ENCODE measurements at regions not wholly inside any gene's neighbourhood (a gene's known extent, or its start where the extent isn't known, plus 50 kb on each side); places are given as distances from the start of the nearest gene placed in this dataset.

- intact Hi-C loops (cut with micrococcal nuclease; ENCODE audit: unreplicated experiment) (no loop called here), in situ Hi-C loops (cut with MboI) (no loop called here)
- ChIA-PET RAD21 (ENCODE audit: unreplicated experiment) (interaction anchor here (0.7 kb wide), 1 partner anchor 15 kb away, joined by 3 read pairs; no protein-coding TSS in a partner anchor), CTCF (interaction anchor here (1.1 to 1.7 kb wide), 2 partner anchors 125 to 130 kb away, joined by 3 to 6 read pairs; no protein-coding TSS in a partner anchor), POLR2A (interaction anchor here (0.6 kb wide), 1 partner anchor 26 kb away, joined by 9 read pairs; no protein-coding TSS in a partner anchor), SMC1A (ENCODE audit: uncharacterized antibody, unreplicated experiment) (no interaction called here)
- no TSS peak for BruUV-seq (replicated peaks)
- Histone ChIP-seq H3K4me1 (ENCODE audit: control insufficient read depth, insufficient read depth, low read length) (peaks cover 4% of the 10 kb centered on the region; the same call in 1 of the 2 replicates), H3K27ac (ENCODE audit: control insufficient read depth, insufficient read depth) (no peak overlapping the region), H3K9me3 (replicated peaks; ENCODE audit: control insufficient read depth, insufficient read depth, low read length) (no peaks in the 10 kb centered on the region; the same call in 2 of the 3 replicates), H3K4me3 (no peak overlapping the region), H3K36me3 (ENCODE audit: control insufficient read depth in 2 of 2, insufficient read depth in 2 of 2, low read length in 1 of 2) (no peaks in the 10 kb centered on the region), H3K79me2 (ENCODE audit: control insufficient read depth, insufficient read depth, low read length) (no peaks in the 10 kb centered on the region), H3K4me2 (ENCODE audit: control insufficient read depth, insufficient read depth) (no peak overlapping the region), H3K9ac (ENCODE audit: control insufficient read depth, insufficient read depth, low read length) (no peak overlapping the region), H3K27me3 (replicated peaks in 1 of 2; ENCODE audit: control insufficient read depth in 2 of 2, insufficient read depth in 2 of 2, low read length in 1 of 2) (peaks cover 0 to 2% of the 10 kb centered on the region in 2 experiments; a peak in 2 of 4 replicates), H2AFZ (ENCODE audit: control insufficient read depth, low read depth, low read length) (no peak overlapping the region), H4K20me1 (ENCODE audit: control insufficient read depth, insufficient read depth) (no peaks in the 10 kb centered on the region)
- DNase-seq (ENCODE audit: low read depth, low spot score) = no peak
- FAIRE-seq = no peak
- 80% methylated on average over 8 of the region's 8 CpGs for WGBS (ENCODE audit: insufficient coverage, insufficient replicate concordance, low lambda C conversion rate, missing lambda C conversion rate)
- no peak for ATAC-seq
- no peak for TF ChIP-seq ESRRA (IDR thresholded peaks at IDR 0.05; ENCODE audit: low read length)
- no peak for TF ChIP-seq EZH2 (IDR thresholded peaks at IDR 0.05; ENCODE audit: borderline replicate concordance, control insufficient read depth, low read depth, low read length)
- TF ChIP-seq RB1 (IDR thresholded peaks at IDR 0.05; ENCODE audit: borderline replicate concordance) = no peak
- TF ChIP-seq, protein P1, sequence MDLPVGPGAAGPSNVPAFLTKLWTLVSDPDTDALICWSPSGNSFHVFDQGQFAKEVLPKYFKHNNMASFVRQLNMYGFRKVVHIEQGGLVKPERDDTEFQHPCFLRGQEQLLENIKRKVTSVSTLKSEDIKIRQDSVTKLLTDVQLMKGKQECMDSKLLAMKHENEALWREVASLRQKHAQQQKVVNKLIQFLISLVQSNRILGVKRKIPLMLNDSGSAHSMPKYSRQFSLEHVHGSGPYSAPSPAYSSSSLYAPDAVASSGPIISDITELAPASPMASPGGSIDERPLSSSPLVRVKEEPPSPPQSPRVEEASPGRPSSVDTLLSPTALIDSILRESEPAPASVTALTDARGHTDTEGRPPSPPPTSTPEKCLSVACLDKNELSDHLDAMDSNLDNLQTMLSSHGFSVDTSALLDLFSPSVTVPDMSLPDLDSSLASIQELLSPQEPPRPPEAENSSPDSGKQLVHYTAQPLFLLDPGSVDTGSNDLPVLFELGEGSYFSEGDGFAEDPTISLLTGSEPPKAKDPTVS (IDR thresholded peaks at IDR 0.05; ENCODE audit: low read depth, low read length) = no peak
- TF ChIP-seq, protein P2, sequence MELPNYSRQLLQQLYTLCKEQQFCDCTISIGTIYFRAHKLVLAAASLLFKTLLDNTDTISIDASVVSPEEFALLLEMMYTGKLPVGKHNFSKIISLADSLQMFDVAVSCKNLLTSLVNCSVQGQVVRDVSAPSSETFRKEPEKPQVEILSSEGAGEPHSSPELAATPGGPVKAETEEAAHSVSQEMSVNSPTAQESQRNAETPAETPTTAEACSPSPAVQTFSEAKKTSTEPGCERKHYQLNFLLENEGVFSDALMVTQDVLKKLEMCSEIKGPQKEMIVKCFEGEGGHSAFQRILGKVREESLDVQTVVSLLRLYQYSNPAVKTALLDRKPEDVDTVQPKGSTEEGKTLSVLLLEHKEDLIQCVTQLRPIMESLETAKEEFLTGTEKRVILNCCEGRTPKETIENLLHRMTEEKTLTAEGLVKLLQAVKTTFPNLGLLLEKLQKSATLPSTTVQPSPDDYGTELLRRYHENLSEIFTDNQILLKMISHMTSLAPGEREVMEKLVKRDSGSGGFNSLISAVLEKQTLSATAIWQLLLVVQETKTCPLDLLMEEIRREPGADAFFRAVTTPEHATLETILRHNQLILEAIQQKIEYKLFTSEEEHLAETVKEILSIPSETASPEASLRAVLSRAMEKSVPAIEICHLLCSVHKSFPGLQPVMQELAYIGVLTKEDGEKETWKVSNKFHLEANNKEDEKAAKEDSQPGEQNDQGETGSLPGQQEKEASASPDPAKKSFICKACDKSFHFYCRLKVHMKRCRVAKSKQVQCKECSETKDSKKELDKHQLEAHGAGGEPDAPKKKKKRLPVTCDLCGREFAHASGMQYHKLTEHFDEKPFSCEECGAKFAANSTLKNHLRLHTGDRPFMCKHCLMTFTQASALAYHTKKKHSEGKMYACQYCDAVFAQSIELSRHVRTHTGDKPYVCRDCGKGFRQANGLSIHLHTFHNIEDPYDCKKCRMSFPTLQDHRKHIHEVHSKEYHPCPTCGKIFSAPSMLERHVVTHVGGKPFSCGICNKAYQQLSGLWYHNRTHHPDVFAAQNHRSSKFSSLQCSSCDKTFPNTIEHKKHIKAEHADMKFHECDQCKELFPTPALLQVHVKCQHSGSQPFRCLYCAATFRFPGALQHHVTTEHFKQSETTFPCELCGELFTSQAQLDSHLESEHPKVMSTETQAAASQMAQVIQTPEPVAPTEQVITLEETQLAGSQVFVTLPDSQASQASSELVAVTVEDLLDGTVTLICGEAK (IDR thresholded peaks at IDR 0.05; ENCODE audit: borderline replicate concordance) = no peak
- TF ChIP-seq SP1 (IDR thresholded peaks at IDR 0.05; ENCODE audit: low read depth, low read length) = no peak
- no peak for TF ChIP-seq ZSCAN29 (IDR thresholded peaks at IDR 0.05)
- TF ChIP-seq, protein P3, sequence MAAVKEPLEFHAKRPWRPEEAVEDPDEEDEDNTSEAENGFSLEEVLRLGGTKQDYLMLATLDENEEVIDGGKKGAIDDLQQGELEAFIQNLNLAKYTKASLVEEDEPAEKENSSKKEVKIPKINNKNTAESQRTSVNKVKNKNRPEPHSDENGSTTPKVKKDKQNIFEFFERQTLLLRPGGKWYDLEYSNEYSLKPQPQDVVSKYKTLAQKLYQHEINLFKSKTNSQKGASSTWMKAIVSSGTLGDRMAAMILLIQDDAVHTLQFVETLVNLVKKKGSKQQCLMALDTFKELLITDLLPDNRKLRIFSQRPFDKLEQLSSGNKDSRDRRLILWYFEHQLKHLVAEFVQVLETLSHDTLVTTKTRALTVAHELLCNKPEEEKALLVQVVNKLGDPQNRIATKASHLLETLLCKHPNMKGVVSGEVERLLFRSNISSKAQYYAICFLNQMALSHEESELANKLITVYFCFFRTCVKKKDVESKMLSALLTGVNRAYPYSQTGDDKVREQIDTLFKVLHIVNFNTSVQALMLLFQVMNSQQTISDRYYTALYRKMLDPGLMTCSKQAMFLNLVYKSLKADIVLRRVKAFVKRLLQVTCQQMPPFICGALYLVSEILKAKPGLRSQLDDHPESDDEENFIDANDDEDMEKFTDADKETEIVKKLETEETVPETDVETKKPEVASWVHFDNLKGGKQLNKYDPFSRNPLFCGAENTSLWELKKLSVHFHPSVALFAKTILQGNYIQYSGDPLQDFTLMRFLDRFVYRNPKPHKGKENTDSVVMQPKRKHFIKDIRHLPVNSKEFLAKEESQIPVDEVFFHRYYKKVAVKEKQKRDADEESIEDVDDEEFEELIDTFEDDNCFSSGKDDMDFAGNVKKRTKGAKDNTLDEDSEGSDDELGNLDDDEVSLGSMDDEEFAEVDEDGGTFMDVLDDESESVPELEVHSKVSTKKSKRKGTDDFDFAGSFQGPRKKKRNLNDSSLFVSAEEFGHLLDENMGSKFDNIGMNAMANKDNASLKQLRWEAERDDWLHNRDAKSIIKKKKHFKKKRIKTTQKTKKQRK (IDR thresholded peaks at IDR 0.05; ENCODE audit: low read depth, low read length) = no peak
- no peak for TF ChIP-seq RUNX3 (IDR thresholded peaks at IDR 0.05; ENCODE audit: low read length)
- TF ChIP-seq, protein P4, sequence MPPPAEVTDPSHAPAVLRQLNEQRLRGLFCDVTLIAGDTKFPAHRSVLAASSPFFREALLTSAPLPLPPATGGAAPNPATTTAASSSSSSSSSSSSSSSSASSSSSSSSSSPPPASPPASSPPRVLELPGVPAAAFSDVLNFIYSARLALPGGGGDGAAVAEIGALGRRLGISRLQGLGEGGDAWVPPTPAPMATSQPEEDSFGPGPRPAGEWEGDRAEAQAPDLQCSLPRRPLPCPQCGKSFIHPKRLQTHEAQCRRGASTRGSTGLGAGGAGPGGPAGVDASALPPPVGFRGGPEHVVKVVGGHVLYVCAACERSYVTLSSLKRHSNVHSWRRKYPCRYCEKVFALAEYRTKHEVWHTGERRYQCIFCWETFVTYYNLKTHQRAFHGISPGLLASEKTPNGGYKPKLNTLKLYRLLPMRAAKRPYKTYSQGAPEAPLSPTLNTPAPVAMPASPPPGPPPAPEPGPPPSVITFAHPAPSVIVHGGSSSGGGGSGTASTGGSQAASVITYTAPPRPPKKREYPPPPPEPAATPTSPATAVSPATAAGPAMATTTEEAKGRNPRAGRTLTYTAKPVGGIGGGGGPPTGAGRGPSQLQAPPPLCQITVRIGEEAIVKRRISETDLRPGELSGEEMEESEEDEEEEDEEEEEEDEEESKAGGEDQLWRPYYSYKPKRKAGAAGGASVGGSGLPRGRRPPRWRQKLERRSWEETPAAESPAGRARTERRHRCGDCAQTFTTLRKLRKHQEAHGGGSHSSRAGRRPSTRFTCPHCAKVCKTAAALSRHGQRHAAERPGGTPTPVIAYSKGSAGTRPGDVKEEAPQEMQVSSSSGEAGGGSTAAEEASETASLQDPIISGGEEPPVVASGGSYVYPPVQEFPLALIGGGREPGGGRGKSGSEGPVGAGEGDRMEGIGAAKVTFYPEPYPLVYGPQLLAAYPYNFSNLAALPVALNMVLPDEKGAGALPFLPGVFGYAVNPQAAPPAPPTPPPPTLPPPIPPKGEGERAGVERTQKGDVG (CRISPR knock-in tag; IDR thresholded peaks at IDR 0.05) = no peak
These were observed 74.7 kb upstream of the NCOR2 start for GRCh38 chr12:124642105-124642504.
